ENCODE measurements at regions not wholly inside any gene's neighbourhood (a gene's known extent, or its start where the extent isn't known, plus 50 kb on each side); places are given as distances from the start of the nearest gene placed in this dataset.

GRCh38 chr4:41425650-41426049, 112.3 kb upstream of the LIMCH1 start:
- TF ChIP-seq POLR2A (IDR thresholded peaks at IDR 0.05; ENCODE audit: low read depth, low read length) (no peak), EZH2 (IDR thresholded peaks at IDR 0.05; ENCODE audit: borderline replicate concordance, low read depth, low read length, severe bottlenecking) (no peak), GATA2 (IDR thresholded peaks at IDR 0.05; ENCODE audit: insufficient read depth, insufficient read length, low read depth, low read length) (no peak), POLR2AphosphoS5 (IDR thresholded peaks at IDR 0.05; ENCODE audit: insufficient read depth, low read depth, low read length) (no peak)
- TF ChIP-seq, protein P1, sequence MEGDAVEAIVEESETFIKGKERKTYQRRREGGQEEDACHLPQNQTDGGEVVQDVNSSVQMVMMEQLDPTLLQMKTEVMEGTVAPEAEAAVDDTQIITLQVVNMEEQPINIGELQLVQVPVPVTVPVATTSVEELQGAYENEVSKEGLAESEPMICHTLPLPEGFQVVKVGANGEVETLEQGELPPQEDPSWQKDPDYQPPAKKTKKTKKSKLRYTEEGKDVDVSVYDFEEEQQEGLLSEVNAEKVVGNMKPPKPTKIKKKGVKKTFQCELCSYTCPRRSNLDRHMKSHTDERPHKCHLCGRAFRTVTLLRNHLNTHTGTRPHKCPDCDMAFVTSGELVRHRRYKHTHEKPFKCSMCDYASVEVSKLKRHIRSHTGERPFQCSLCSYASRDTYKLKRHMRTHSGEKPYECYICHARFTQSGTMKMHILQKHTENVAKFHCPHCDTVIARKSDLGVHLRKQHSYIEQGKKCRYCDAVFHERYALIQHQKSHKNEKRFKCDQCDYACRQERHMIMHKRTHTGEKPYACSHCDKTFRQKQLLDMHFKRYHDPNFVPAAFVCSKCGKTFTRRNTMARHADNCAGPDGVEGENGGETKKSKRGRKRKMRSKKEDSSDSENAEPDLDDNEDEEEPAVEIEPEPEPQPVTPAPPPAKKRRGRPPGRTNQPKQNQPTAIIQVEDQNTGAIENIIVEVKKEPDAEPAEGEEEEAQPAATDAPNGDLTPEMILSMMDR (IDR thresholded peaks at IDR 0.05; ENCODE audit: extremely low read depth in 1 of 2, insufficient read depth in 1 of 2, low read depth in 1 of 2, low read length in 2 of 2), result no peak

Data from endothelial cell of umbilical vein (primary cell).